H1 (cell line): ENCODE measurements at regions not wholly inside any gene's neighbourhood (a gene's known extent, or its start where the extent isn't known, plus 50 kb on each side); places are given as distances from the start of the nearest gene placed in this dataset.

Experiments
- TF ChIP-seq, protein P1 (sequence below): IDR thresholded peaks from 2 replicates; pipeline ENCODE4 v1.6.1; 2011; ENCODE audit warnings: low read length, improper control_type of control experiment

DNA sequence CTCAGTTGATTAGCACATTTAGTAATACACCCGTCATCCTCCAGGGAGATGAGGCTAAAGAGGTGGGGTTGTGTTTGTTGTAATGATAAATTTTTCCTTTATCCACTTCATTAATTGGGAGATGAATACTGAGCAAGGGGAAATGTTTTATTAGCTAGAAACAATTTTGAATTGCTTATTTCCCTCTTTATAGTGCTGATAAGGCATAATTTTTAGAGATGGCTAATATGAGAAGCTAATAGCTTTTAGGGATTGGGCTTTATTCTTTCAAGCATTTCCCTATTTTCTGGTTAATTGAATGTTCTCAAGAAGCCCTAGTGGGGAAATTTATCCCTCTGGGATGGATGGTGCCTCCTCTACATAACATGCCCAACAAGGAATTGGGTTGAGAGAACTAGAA lies 365.2 kb upstream of the IGFBP7 start (continued):
- TF ChIP-seq, protein P1, sequence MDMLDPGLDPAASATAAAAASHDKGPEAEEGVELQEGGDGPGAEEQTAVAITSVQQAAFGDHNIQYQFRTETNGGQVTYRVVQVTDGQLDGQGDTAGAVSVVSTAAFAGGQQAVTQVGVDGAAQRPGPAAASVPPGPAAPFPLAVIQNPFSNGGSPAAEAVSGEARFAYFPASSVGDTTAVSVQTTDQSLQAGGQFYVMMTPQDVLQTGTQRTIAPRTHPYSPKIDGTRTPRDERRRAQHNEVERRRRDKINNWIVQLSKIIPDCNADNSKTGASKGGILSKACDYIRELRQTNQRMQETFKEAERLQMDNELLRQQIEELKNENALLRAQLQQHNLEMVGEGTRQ: no peak
